HCT116 (cell line): ENCODE measurements at regions not wholly inside any gene's neighbourhood (a gene's known extent, or its start where the extent isn't known, plus 50 kb on each side); places are given as distances from the start of the nearest gene placed in this dataset.

Experiments
- ATAC-seq: fragments of 200-7000 bp; cut with Tn5 transposase; 2 replicates; pipeline ENCODE4 v1.9.1; 2020; ENCODE audit warnings: mild to moderate bottlenecking, moderate library complexity
- BruUV-seq: library from RNA; stranded (reverse); fragments of 400-500 nt; replicated peaks from 2 replicates; lab custom pipeline; 2021; lab: Mats Ljungman, UMichigan
- CTCF ChIA-PET: fragments of 300-600 bp; sonication (Branson Sonifier 250); formaldehyde crosslinking; loops from one replicate; lab custom pipeline; 2021; ENCODE audit warnings: antibody characterized with exemption; lab: Charles Lee
- POLR2A ChIA-PET: fragments of 300-600, 350-600 bp; sonication (Branson Sonifier 250); formaldehyde crosslinking; loops from one replicate; lab custom pipeline; 2021; ENCODE audit warnings: antibody characterized with exemption; lab: Charles Lee
- RAD21 ChIA-PET, 2 experiments: fragments of 300-600 bp; sonication (Branson Sonifier 250); formaldehyde crosslinking; loops; one replicate each; lab custom pipeline; 2023; ENCODE audit warnings: low total read pairs in 2 of 2; ENCODE audit not compliant: uncharacterized antibody in 2 of 2, unreplicated experiment in 2 of 2, low non-redundant PET in 1 of 2; lab: Charles Lee
- DNase-seq: peaks from one replicate; pipeline ENCODE4 v3.0.0-alpha.2; 2010; ENCODE audit warnings: low read depth, low spot score
- H2AFZ ChIP-seq: fragments of 200-600 bp; shearing (Covaris generic), sonication (generic); 2 replicates; pipeline ENCODE4 v1.6.1; 2017; ENCODE audit warnings: low read depth, mixed run types, mixed read lengths, antibody characterized with exemption, low read length; ENCODE audit not compliant: poor library complexity, severe bottlenecking
- H3K27ac ChIP-seq: 2 replicates; pipeline ENCODE4 v1.5.1; 2012; ENCODE audit warnings: low read depth, low read length
- H3K27me3 ChIP-seq: fragments of 200-600 bp; sonication (generic); 2 replicates; pipeline ENCODE4 v1.6.1; 2016; ENCODE audit warnings: mixed run types, low read length, mixed read lengths; ENCODE audit not compliant: insufficient read depth
- H3K36me3 ChIP-seq, 2 experiments: fragments of 200-500 bp in 1 of 2; fragments of 200-600 bp in 1 of 2; sonication (Bioruptor generic) in 1 of 2; sonication (generic) in 1 of 2; 2 replicates each; pipeline versions ENCODE4 v1.5.1 to v1.6.1; 2014 to 2016; ENCODE audit warnings: low read length in 2 of 2, inconsistent platforms in 1 of 2, mixed read lengths in 1 of 2, mixed run types in 1 of 2; ENCODE audit not compliant: insufficient read depth in 2 of 2, control insufficient read depth in 1 of 2
- H3K4me1 ChIP-seq, 2 experiments: fragments of 200-600 bp in 1 of 2; sonication (generic) in 1 of 2; 2 replicates each; pipeline versions ENCODE4 v1.5.1 to v1.6.1; 2012 to 2017; ENCODE audit warnings: low read length in 2 of 2, inconsistent platforms in 1 of 2, mild to moderate bottlenecking in 1 of 2, mixed read lengths in 1 of 2, mixed run types in 1 of 2, moderate library complexity in 1 of 2; ENCODE audit not compliant: insufficient read depth in 2 of 2, control insufficient read depth in 1 of 2
- H3K4me2 ChIP-seq: fragments of 200-600 bp; sonication (generic); 2 replicates; pipeline ENCODE4 v1.6.1; 2017; ENCODE audit warnings: mixed run types, low read length, mixed read lengths
- H3K4me3 ChIP-seq, 2 experiments: fragments of 200-600 bp in 1 of 2; sonication (generic) in 1 of 2; replicated peaks in 1 of 2; 2 replicates each; pipeline ENCODE4 v1.5.1; 2011 to 2016; ENCODE audit warnings: low read length in 2 of 2, control low read depth in 1 of 2, low read depth in 1 of 2, mild to moderate bottlenecking in 1 of 2, mixed read lengths in 1 of 2, mixed run types in 1 of 2
- H3K79me2 ChIP-seq: fragments of 200-600 bp; sonication (generic); 2 replicates; pipeline ENCODE4 v1.6.1; 2017; ENCODE audit warnings: mild to moderate bottlenecking, mixed run types, low read length, moderate library complexity, mixed read lengths; ENCODE audit not compliant: insufficient read depth
- H3K9ac ChIP-seq: fragments of 200-600 bp; sonication (generic); 2 replicates; pipeline ENCODE4 v1.6.1; 2016; ENCODE audit warnings: low read length, mixed read lengths
- H3K9me2 ChIP-seq: fragments of 200-600 bp; sonication (generic), shearing (Covaris generic); 2 replicates; pipeline ENCODE4 v1.6.1; 2017; ENCODE audit warnings: mixed run types, mild to moderate bottlenecking, moderate library complexity; ENCODE audit not compliant: insufficient read depth
- H3K9me3 ChIP-seq, 2 experiments: fragments of 200-500 bp in 1 of 2; fragments of 200-600 bp in 1 of 2; sonication (Bioruptor generic) in 1 of 2; sonication (generic) in 1 of 2; 2 replicates each; pipeline ENCODE4 v1.6.1; 2014 to 2017; ENCODE audit warnings: low read length in 2 of 2, mixed read lengths in 2 of 2, inconsistent platforms in 1 of 2, low read depth in 1 of 2, mild to moderate bottlenecking in 1 of 2, mixed run types in 1 of 2, moderate library complexity in 1 of 2; ENCODE audit not compliant: control insufficient read depth in 1 of 2, insufficient read depth in 1 of 2
- H4K20me1 ChIP-seq: fragments of 200-600 bp; sonication (generic), shearing (Covaris generic); 2 replicates; pipeline ENCODE4 v1.6.1; 2017; ENCODE audit warnings: mixed run types, mild to moderate bottlenecking, moderate library complexity; ENCODE audit not compliant: insufficient read depth
- CEBPB ChIP-seq: IDR thresholded peaks from 2 replicates; pipeline ENCODE4 v1.6.1; 2012; ENCODE audit warnings: low read depth
- ELF1 ChIP-seq: IDR thresholded peaks from 2 replicates; pipeline ENCODE4 v1.6.1; 2012; ENCODE audit warnings: low read depth, borderline replicate concordance
- EZH2 ChIP-seq: fragments of 200-600 bp; sonication (generic); IDR thresholded peaks from 2 replicates; pipeline ENCODE4 v1.6.1; 2017; ENCODE audit warnings: antibody characterized with exemption, mixed run types
- EZH2phosphoT487 ChIP-seq: fragments of 200-600 bp; IDR thresholded peaks from 2 replicates; pipeline ENCODE4 v1.6.1; 2018; ENCODE audit warnings: antibody characterized with exemption, borderline replicate concordance
- JUND ChIP-seq: IDR thresholded peaks from 2 replicates; pipeline ENCODE4 v1.6.1; 2012
- POLR2AphosphoS5 ChIP-seq: IDR thresholded peaks from 2 replicates; pipeline ENCODE4 v1.6.1; 2011; ENCODE audit warnings: mild to moderate bottlenecking, low read depth, low read length, moderate library complexity
- SIN3A ChIP-seq: IDR thresholded peaks from 2 replicates; pipeline ENCODE4 v1.6.1; 2012; ENCODE audit warnings: low read depth
- SP1 ChIP-seq: IDR thresholded peaks from 2 replicates; pipeline ENCODE4 v1.6.1; 2012; ENCODE audit warnings: low read depth
- SRF ChIP-seq: IDR thresholded peaks from 2 replicates; pipeline ENCODE4 v1.6.1; 2012; ENCODE audit warnings: low read depth
- TCF7L2 ChIP-seq: IDR thresholded peaks from 2 replicates; pipeline ENCODE4 v1.7.0; 2011; ENCODE audit warnings: borderline replicate concordance, inconsistent platforms; ENCODE audit not compliant: insufficient read depth, insufficient read length; ENCODE audit errors: extremely low read depth
- YY1 ChIP-seq: IDR thresholded peaks from 2 replicates; pipeline ENCODE4 v1.6.1; 2011; ENCODE audit warnings: low read length, low read depth, moderate library complexity, mild to moderate bottlenecking; ENCODE audit not compliant: insufficient replicate concordance; ENCODE audit errors: extremely low read depth
- ZBTB33 ChIP-seq: IDR thresholded peaks from 2 replicates; pipeline ENCODE4 v1.6.1; 2011; ENCODE audit warnings: mild to moderate bottlenecking, low read length, moderate library complexity; ENCODE audit not compliant: insufficient replicate concordance; ENCODE audit errors: extremely low read depth
- ZFX ChIP-seq: fragments of 450-650 bp; IDR thresholded peaks from 2 replicates; pipeline ENCODE4 v1.6.1; 2017
- ZNF274 ChIP-seq: fragments of 200-500 bp; sonication (Bioruptor generic); IDR thresholded peaks from 2 replicates; pipeline ENCODE4 v1.6.1; 2014; ENCODE audit warnings: mild to moderate bottlenecking, low read depth, low read length, inconsistent platforms
- intact Hi-C: fragments of 100-400 bp; cut with micrococcal nuclease; formaldehyde crosslinking; loops from 2 replicates; pipeline ENCODE4 v1.10.0; 2022
- TF ChIP-seq, protein P1 (sequence below): IDR thresholded peaks from 2 replicates; pipeline ENCODE4 v1.6.1; 2012
- TF ChIP-seq, protein P2 (sequence below), 3 experiments: fragments of 200-600 bp in 1 of 3; sonication (generic) in 1 of 3; IDR thresholded peaks in 2 of 3; conservative IDR thresholded peaks in 1 of 3; 2 replicates each; pipeline ENCODE4 v1.5.1; 2012 to 2017; ENCODE audit warnings: low read depth in 2 of 3, low read length in 2 of 3, antibody characterized with exemption in 1 of 3, borderline replicate concordance in 1 of 3, control low read depth in 1 of 3, mild to moderate bottlenecking in 1 of 3, mixed read lengths in 1 of 3, mixed run types in 1 of 3, moderate library complexity in 1 of 3; ENCODE audit not compliant: insufficient read depth in 1 of 3

- intact Hi-C loops, result no loop called here
- Histone ChIP-seq H3K4me1 (no peaks in the 10 kb centered on the region), H3K79me2 (no peaks in the 10 kb centered on the region), H3K4me2 (no peak overlapping the region), H2AFZ (no peak overlapping the region), H3K36me3 (no peaks in the 10 kb centered on the region), H3K27me3 (no peaks in the 10 kb centered on the region), H3K9me3 (no peaks in the 10 kb centered on the region), H3K27ac (no peak overlapping the region), H3K9me2 (no peaks in the 10 kb centered on the region), H4K20me1 (no peaks in the 10 kb centered on the region), H3K9ac (no peak overlapping the region), H3K4me3 (no peak overlapping the region)
- TF ChIP-seq SRF (no peak), JUND (no peak), ZFX (no peak), EZH2 (no peak), ZNF274 (no peak), ELF1 (no peak)
- no peak for DNase-seq
- ChIA-PET POLR2A (no interaction called here), RAD21 (no interaction called here), CTCF (no interaction called here)
- no TSS peak for BruUV-seq
- ATAC-seq, result no peak
Observed at GRCh38 chr1:232101231-232101630, 474.6 kb downstream of the DISC1 start.

DNA sequence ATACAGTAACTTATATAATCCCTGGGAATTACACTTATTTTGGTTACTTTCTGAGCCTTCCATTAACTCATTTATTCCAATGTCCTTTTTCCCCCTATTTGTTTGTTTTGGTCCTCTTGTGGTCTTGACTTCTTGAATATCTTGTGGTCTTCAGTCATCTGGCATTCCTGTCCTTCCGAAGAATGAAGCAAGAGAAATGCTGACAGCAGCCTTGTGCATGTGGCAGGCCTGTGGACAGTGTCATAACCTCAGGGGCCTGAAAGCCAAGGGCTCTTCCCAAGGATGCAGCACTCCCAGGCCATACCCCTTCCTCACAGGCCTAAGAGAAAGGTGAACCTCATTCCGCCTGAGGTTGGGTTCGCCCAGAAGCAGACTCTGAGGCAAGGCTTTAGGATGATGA lies 470.2 kb downstream of the DISC1 start:
- BruUV-seq, result no TSS peak
- Histone ChIP-seq H3K27me3 (no peaks in the 10 kb centered on the region), H3K4me1 (no peaks in the 10 kb centered on the region), H4K20me1 (no peaks in the 10 kb centered on the region), H3K9me3 (no peaks in the 10 kb centered on the region), H3K9me2 (no peaks in the 10 kb centered on the region), H3K4me2 (no peak overlapping the region), H3K4me3 (no peak overlapping the region), H3K79me2 (no peaks in the 10 kb centered on the region), H2AFZ (no peak overlapping the region), H3K36me3 (no peaks in the 10 kb centered on the region), H3K27ac (no peak overlapping the region), H3K9ac (no peak overlapping the region)
- RAD21 ChIA-PET, result no interaction called here
- no peak for ATAC-seq
- CTCF ChIA-PET, result no interaction called here
- POLR2A ChIA-PET, result no interaction called here
- intact Hi-C loops, result no loop called here
- no peak for DNase-seq
- TF ChIP-seq YY1 (no peak), ZFX (no peak), SIN3A (no peak), SP1 (no peak), ZBTB33 (no peak), JUND (no peak), ZNF274 (no peak), EZH2phosphoT487 (no peak), TCF7L2 (no peak), POLR2AphosphoS5 (no peak), CEBPB (no peak)
- TF ChIP-seq, protein P1, sequence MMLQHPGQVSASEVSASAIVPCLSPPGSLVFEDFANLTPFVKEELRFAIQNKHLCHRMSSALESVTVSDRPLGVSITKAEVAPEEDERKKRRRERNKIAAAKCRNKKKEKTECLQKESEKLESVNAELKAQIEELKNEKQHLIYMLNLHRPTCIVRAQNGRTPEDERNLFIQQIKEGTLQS, result no peak
- TF ChIP-seq, protein P2, sequence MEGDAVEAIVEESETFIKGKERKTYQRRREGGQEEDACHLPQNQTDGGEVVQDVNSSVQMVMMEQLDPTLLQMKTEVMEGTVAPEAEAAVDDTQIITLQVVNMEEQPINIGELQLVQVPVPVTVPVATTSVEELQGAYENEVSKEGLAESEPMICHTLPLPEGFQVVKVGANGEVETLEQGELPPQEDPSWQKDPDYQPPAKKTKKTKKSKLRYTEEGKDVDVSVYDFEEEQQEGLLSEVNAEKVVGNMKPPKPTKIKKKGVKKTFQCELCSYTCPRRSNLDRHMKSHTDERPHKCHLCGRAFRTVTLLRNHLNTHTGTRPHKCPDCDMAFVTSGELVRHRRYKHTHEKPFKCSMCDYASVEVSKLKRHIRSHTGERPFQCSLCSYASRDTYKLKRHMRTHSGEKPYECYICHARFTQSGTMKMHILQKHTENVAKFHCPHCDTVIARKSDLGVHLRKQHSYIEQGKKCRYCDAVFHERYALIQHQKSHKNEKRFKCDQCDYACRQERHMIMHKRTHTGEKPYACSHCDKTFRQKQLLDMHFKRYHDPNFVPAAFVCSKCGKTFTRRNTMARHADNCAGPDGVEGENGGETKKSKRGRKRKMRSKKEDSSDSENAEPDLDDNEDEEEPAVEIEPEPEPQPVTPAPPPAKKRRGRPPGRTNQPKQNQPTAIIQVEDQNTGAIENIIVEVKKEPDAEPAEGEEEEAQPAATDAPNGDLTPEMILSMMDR (IDR thresholded peaks at IDR 0.05 in 2 of 3, conservative IDR thresholded peaks at IDR 0.05 in 1 of 3; ENCODE audit: borderline replicate concordance in 1 of 3, insufficient read depth in 1 of 3, low read depth in 2 of 3, low read length in 2 of 3), result no peak
